ENCODE measurements at regions not wholly inside any gene's neighbourhood (a gene's known extent, or its start where the extent isn't known, plus 50 kb on each side); places are given as distances from the start of the nearest gene placed in this dataset.

DNA sequence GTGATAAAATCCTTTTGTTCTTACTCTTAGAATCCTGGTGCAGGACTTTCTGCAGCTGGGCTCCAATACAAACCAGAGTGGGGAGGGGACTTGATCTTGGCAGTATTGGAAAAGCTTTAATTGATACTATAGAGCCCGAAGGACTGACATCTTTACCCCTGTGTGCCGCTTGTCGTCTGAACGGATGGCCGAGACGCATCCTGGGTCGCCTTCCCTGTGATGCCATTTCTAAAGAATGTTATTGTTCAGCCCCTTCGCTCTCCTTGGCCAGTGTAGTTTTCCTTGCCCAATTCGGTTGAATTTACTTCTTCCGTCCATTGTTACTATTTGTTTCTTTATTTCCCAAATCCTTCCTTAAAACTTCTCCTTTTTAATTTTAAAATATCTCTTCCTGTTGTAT, 80.9 kb downstream of the CLDN34 start:
- 66 to 75% methylated on average over 7 to 10 of the region's 10 CpGs for WGBS, 2 donors
- intact Hi-C loops (cut with DNase I; ENCODE audit: low total_unique reads): no loop called here
- TF ChIP-seq, protein P1, sequence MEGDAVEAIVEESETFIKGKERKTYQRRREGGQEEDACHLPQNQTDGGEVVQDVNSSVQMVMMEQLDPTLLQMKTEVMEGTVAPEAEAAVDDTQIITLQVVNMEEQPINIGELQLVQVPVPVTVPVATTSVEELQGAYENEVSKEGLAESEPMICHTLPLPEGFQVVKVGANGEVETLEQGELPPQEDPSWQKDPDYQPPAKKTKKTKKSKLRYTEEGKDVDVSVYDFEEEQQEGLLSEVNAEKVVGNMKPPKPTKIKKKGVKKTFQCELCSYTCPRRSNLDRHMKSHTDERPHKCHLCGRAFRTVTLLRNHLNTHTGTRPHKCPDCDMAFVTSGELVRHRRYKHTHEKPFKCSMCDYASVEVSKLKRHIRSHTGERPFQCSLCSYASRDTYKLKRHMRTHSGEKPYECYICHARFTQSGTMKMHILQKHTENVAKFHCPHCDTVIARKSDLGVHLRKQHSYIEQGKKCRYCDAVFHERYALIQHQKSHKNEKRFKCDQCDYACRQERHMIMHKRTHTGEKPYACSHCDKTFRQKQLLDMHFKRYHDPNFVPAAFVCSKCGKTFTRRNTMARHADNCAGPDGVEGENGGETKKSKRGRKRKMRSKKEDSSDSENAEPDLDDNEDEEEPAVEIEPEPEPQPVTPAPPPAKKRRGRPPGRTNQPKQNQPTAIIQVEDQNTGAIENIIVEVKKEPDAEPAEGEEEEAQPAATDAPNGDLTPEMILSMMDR (IDR thresholded peaks at IDR 0.05): no peak
- no peak for TF ChIP-seq POLR2A (IDR thresholded peaks at IDR 0.05)
- H3K4me3 ChIP-seq (ENCODE audit: low read depth, poor library complexity, severe bottlenecking): no peak overlapping the region
- peak in 1 of 2 donors; percentile 76 for DNase-seq (ENCODE audit: low spot score in 2 of 2)

DNA sequence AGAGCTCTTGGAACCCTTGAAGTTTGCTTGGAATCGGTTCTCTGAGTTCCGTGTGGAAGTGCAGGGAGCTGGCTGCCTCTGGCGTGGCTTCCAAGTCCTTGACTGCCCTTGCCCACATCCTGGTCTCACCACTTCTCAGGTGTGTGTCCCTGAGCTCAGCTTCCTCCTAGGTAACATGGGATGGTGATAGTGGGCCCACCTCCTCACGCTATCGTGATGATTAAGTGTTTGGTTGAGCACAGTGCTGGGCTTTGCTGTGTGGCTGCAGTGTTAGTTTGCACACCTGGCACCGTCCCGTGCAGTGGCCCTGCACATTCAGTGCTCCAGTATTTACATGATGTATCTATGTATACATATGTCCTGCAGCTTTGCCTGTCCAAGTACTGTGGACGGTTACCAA, 81.5 kb downstream of the CLDN34 start:
- TF ChIP-seq, protein P1 (IDR thresholded peaks at IDR 0.05): no peak
- TF ChIP-seq POLR2A (IDR thresholded peaks at IDR 0.05): no peak
- 58 to 70% methylated on average over 8 of the region's 8 CpGs for WGBS, 2 donors
- peak in 1 of 2 donors; percentile 57 for DNase-seq (ENCODE audit: low spot score in 2 of 2)
- intact Hi-C loops (cut with DNase I; ENCODE audit: low total_unique reads): no loop called here
- H3K4me3 ChIP-seq (ENCODE audit: low read depth, poor library complexity, severe bottlenecking): no peak overlapping the region

DNA sequence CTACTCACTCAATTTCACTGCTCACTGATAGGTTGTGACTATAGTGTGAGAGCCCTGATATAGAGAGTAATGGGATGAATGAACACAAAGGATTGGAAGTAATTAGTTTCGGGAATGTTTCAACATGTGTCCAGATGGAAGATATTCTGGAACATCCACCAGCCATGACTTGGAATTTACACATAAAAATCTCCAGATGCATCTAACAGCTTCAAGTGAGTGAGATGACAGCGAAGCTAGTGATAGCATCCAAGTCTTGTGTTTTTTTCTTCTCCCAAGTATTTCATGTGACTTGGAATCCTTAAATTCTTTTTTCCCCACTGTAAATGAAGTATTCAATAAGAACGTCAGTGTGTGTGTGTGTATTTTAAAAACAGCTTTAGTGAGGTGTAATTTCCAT, 82.1 kb downstream of the CLDN34 start:
- no peak for TF ChIP-seq POLR2A (IDR thresholded peaks at IDR 0.05)
- TF ChIP-seq, protein P1 (IDR thresholded peaks at IDR 0.05): no peak
- H3K4me3 ChIP-seq (ENCODE audit: low read depth, poor library complexity, severe bottlenecking): no peak overlapping the region
- intact Hi-C loops (cut with DNase I; ENCODE audit: low total_unique reads): no loop called here
- 58 to 60% methylated on average over 3 of the region's 3 CpGs for WGBS, 2 donors
- no peak for DNase-seq (ENCODE audit: low spot score in 2 of 2)

DNA sequence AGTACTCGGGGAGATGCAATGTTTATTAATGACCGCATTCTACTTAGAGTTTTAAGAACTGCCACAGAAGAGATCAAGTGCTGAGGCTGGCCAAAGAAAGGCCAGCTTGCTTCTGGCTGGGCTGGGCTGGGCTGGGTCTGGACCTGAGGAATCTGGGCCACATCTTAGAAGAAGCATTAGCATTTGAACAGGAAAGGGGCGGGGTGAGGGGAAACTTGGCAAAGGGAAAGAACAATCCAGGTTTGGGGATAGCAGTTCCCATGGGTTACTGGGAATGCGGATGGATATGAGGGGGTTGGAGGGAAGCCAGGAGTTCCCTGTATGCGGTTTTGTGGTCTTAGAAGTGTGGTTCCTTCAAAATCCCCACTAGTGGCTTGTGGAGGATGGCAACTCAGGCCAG, 83.3 kb downstream of the CLDN34 start:
- peak in 1 of 2 donors; percentile 79 for DNase-seq (ENCODE audit: low spot score in 2 of 2)
- 49 to 56% methylated on average over 5 of the region's 5 CpGs for WGBS, 2 donors
- no peak overlapping the region for H3K4me3 ChIP-seq (ENCODE audit: low read depth, poor library complexity, severe bottlenecking)
- TF ChIP-seq POLR2A (IDR thresholded peaks at IDR 0.05): no peak
- TF ChIP-seq, protein P1 (IDR thresholded peaks at IDR 0.05): no peak
- intact Hi-C loops (cut with DNase I; ENCODE audit: low total_unique reads): no loop called here

DNA sequence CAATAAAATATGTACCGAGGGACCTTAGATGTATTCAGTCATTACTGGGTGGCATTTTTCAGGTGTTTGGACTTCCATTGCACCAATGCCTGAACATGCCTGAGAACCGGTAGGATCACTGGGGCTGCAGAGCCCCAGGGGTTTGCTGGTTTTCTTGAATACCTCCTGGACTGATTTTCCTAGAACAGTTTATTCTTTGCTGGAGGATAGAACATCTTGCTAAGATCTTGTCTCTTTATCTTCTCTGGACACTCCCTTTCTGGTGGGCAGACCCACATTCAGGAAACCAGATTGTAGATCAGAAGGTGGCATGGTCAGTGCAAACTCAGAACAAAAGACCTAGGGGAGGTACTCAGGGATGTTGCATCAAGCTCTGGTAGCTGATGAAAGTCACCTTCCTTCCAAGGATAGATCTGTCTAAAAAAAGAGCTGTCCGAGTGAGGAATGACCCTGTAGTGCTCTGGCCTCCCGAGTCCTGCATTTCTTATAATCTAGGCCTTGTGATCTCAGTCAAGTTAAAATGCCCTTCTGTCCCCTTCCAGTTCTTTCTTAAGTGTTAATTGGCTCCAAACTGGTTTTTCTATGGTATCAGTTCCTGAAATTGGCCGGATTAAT, 84.8 kb downstream of the CLDN34 start:
- intact Hi-C loops (cut with DNase I; ENCODE audit: low total_unique reads): no loop called here
- peak in 1 of 2 donors; percentile 26 for DNase-seq (ENCODE audit: low spot score in 2 of 2)
- 67 to 68% methylated on average over 5 of the region's 5 CpGs for WGBS, 2 donors
- no peak overlapping the region for H3K4me3 ChIP-seq (ENCODE audit: low read depth, poor library complexity, severe bottlenecking)
- TF ChIP-seq, protein P1 (IDR thresholded peaks at IDR 0.05): no peak
- TF ChIP-seq POLR2A (IDR thresholded peaks at IDR 0.05): no peak

Measured in lower leg skin (tissue), 4 donors.